ENCODE measurements at regions not wholly inside any gene's neighbourhood (a gene's known extent, or its start where the extent isn't known, plus 50 kb on each side); places are given as distances from the start of the nearest gene placed in this dataset.
A peak's percentile ranks its signal among the peaks of the same experiment; 100 is the strongest.

GRCh38 chr7:18414885-18415284, 80.7 kb upstream of the HDAC9 start:
- no peaks in the 10 kb centered on the region for H3K4me1 ChIP-seq (ENCODE audit: insufficient read depth)
- no peaks in the 10 kb centered on the region for H3F3A ChIP-seq (replicated peaks; ENCODE audit: low read depth)
- ATAC-seq (peak; percentile 49; the same call in 2 of the 3 replicates), DNase-seq (ENCODE audit: low spot score) (no peak)
- no peaks in the 10 kb centered on the region for H4K20me1 ChIP-seq (replicated peaks; ENCODE audit: insufficient read depth)
- H3K27me3 ChIP-seq (ENCODE audit: insufficient read depth), result no peaks in the 10 kb centered on the region
- H3K27ac Mint-ChIP-seq, result peak overlapping the region; percentile 37; the same call in 1 of the 2 replicates
- H3K9me2 ChIP-seq (ENCODE audit: insufficient read depth), result no peaks in the 10 kb centered on the region
- H3K4me2 ChIP-seq, result no peak overlapping the region
- no peak overlapping the region for H3K4me3 ChIP-seq
- H3K36me3 Mint-ChIP-seq (ENCODE audit: low read depth), result no peaks in the 10 kb centered on the region
- no peak overlapping the region for H3K4me3 Mint-ChIP-seq
- H3K27ac ChIP-seq (ENCODE audit: low read depth), result no peak overlapping the region
- TF ChIP-seq STAT1 (IDR thresholded peaks at IDR 0.05; ENCODE audit: unreplicated experiment) (no peak), ZNF462 (CRISPR knock-in tag; IDR thresholded peaks at IDR 0.05) (no peak), ZNF114 (CRISPR knock-in tag; IDR thresholded peaks at IDR 0.05) (no peak), ZNF331 (CRISPR knock-in tag; IDR thresholded peaks at IDR 0.05; ENCODE audit: low read depth) (no peak), POLR2AphosphoS5 (IDR thresholded peaks at IDR 0.05; ENCODE audit: low read depth) (no peak), CTCF (conservative IDR thresholded peaks at IDR 0.05; ENCODE audit: low read depth in 2 of 2) (no peak), EZH2phosphoT487 (IDR thresholded peaks at IDR 0.05; ENCODE audit: unreplicated experiment) (no peak), EZH2 (IDR thresholded peaks at IDR 0.05; ENCODE audit: low read depth, unreplicated experiment) (no peak), JUNB (IDR thresholded peaks at IDR 0.05; ENCODE audit: unreplicated experiment) (no peak), CREB1 (CRISPR knock-in tag; IDR thresholded peaks at IDR 0.05; ENCODE audit: low read depth) (no peak), NANOG (IDR thresholded peaks at IDR 0.05; ENCODE audit: borderline replicate concordance) (no peak), REST (IDR thresholded peaks at IDR 0.05; ENCODE audit: unreplicated experiment) (no peak), ETS1 (IDR thresholded peaks at IDR 0.05) (no peak)
- H3K4me1 Mint-ChIP-seq, result peaks cover 8% of the 10 kb centered on the region; the same call in 2 of the 3 replicates
- no peaks in the 10 kb centered on the region for H3K27me3 Mint-ChIP-seq (ENCODE audit: insufficient read depth, low read depth, poor library complexity)
- no peaks in the 10 kb centered on the region for H3K36me3 ChIP-seq (ENCODE audit: insufficient read depth)
- no peaks in the 10 kb centered on the region for H3K79me2 ChIP-seq (replicated peaks; ENCODE audit: insufficient read depth)
- no peaks in the 10 kb centered on the region; the same call in 2 of the 3 replicates for H3K9me3 Mint-ChIP-seq
- peak overlapping the region; percentile 39; the same call in 1 of the 2 replicates for H2AFZ ChIP-seq

Measured in GM23338 (cell line).